ENCODE measurements at regions not wholly inside any gene's neighbourhood (a gene's known extent, or its start where the extent isn't known, plus 50 kb on each side); places are given as distances from the start of the nearest gene placed in this dataset.
A peak's percentile ranks its signal among the peaks of the same experiment; 100 is the strongest.
"Not testable (repeated sequence)": the region's sequence is repeated elsewhere in the genome, so short reads cannot be mapped to it uniquely, and the experiment has no call there.

GRCh38 chr3:78496501-78496900, 1271.3 kb downstream of the ROBO1 start:
- no peak for DNase-seq (ENCODE audit: low read depth in 1 of 2, low spot score in 1 of 2)
- TF ChIP-seq JUND (IDR thresholded peaks at IDR 0.05; ENCODE audit: low read depth): no peak
- in situ Hi-C loops (cut with HindIII; ENCODE audit: low pct_unique_long_range_greater_than_20kb, low sequenced_read_pairs): no loop called here

GRCh38 chr3:78497021-78497420, 1270.8 kb downstream of the ROBO1 start:
- in situ Hi-C loops (cut with HindIII; ENCODE audit: low pct_unique_long_range_greater_than_20kb, low sequenced_read_pairs): no loop called here
- no peak for TF ChIP-seq JUND (IDR thresholded peaks at IDR 0.05; ENCODE audit: low read depth)
- DNase-seq (ENCODE audit: low read depth in 1 of 2, low spot score in 1 of 2): peak in 1 of 2 experiments; percentile 47

GRCh38 chr3:78497767-78498166, 1270.0 kb downstream of the ROBO1 start:
- in situ Hi-C loops (cut with HindIII; ENCODE audit: low pct_unique_long_range_greater_than_20kb, low sequenced_read_pairs): no loop called here
- no peak for TF ChIP-seq JUND (IDR thresholded peaks at IDR 0.05; ENCODE audit: low read depth)
- DNase-seq (ENCODE audit: low read depth in 1 of 2, low spot score in 1 of 2): no peak

- DNase-seq (ENCODE audit: low read depth in 1 of 2, low spot score in 1 of 2): peak in 1 of 2 experiments; percentile 79
- no peak for TF ChIP-seq JUND (IDR thresholded peaks at IDR 0.05; ENCODE audit: low read depth)
- in situ Hi-C loops (cut with HindIII; ENCODE audit: low pct_unique_long_range_greater_than_20kb, low sequenced_read_pairs): no loop called here
These were observed 1261.7 kb downstream of the ROBO1 start for GRCh38 chr3:78506061-78506460.

- peak in 1 of 2 experiments; percentile 79 for DNase-seq (ENCODE audit: low read depth in 1 of 2, low spot score in 1 of 2)
These were observed 1261.1 kb downstream of the ROBO1 start for GRCh38 chr3:78506581-78507195.

GRCh38 chr3:78507196-78507984, 1260.4 kb downstream of the ROBO1 start:
- in situ Hi-C loops (cut with HindIII; ENCODE audit: low pct_unique_long_range_greater_than_20kb, low sequenced_read_pairs): no loop called here
- no peak for TF ChIP-seq JUND (IDR thresholded peaks at IDR 0.05; ENCODE audit: low read depth)
- peak in 1 of 2 experiments; percentile 47 for DNase-seq (ENCODE audit: low read depth in 1 of 2, low spot score in 1 of 2)

More at GRCh38 chr3:78506581-78507195, 1261.1 kb downstream of the ROBO1 start:
- peak; percentile 78 for TF ChIP-seq JUND (IDR thresholded peaks at IDR 0.05; ENCODE audit: low read depth)
- in situ Hi-C loops (cut with HindIII; ENCODE audit: low pct_unique_long_range_greater_than_20kb, low sequenced_read_pairs): no loop called here

DNA sequence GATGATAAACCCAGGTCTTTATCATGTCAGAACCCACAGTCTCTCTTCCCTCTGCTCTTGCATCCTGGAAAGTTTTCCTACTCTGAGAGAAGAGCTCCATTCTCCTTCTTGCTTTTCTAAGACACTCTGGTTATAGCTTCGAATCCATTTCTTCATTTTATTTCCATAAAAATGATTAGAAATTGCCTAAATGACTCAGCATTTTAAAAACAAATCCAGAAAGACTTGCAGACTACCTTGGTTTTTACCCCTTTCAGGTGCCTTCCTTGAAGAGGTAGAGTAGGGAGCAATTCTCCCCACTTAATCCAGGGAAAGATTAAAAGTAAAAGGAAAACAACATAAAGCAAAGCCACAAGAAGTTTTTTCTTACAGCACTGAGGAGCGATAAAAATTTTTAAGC, 1256.0 kb downstream of the ROBO1 start:
- no peak for DNase-seq (ENCODE audit: low read depth in 1 of 2, low spot score in 1 of 2)
- no peak for TF ChIP-seq JUND (IDR thresholded peaks at IDR 0.05; ENCODE audit: low read depth)
- in situ Hi-C loops (cut with HindIII; ENCODE audit: low pct_unique_long_range_greater_than_20kb, low sequenced_read_pairs): no loop called here

DNA sequence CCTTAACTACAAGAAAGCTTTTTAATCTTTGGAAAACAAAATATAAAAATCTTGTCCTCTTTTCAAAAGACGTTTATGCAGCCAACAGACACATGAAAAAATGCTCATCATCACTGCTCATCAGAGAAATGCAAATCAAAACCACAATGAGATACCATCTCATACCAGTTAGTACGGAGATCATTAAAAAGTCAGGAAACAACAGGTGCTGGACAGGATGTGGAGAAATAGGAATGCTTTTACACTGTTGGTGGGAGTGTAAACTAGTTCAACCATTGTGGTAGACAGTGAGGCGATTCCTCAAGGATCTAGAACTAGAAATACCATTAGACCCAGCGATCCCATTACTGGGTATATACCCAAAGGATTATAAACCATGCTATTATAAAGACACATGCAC, 1255.0 kb downstream of the ROBO1 start:
- peak in 1 of 2 experiments; percentile 8 for DNase-seq (ENCODE audit: low read depth in 1 of 2, low spot score in 1 of 2)
- in situ Hi-C loops (cut with HindIII; ENCODE audit: low pct_unique_long_range_greater_than_20kb, low sequenced_read_pairs): not testable (repeated sequence)

DNA sequence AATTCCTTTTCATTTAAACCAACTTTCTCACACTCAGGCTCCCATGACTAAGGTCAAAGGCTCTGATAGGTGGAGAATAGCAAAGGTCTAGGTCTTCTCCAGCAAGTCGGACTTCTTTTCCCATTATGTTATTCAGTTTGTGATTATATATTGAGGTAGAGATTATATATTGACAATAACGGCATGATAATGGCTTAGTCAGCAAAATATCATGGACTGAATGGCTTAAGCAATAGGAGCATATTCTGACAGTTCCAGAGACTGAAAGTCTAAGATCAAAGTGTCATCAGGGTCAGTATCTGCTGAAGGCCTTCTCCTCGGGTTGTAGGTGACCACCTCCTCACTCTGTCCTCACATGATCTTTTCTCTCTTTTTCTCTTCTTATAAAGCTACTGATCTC, 1251.4 kb downstream of the ROBO1 start:
- in situ Hi-C loops (cut with HindIII; ENCODE audit: low pct_unique_long_range_greater_than_20kb, low sequenced_read_pairs): no loop called here
- DNase-seq (ENCODE audit: low read depth in 1 of 2, low spot score in 1 of 2): no peak

GRCh38 chr3:78516937-78517336, 1250.9 kb downstream of the ROBO1 start:
- no peak for DNase-seq (ENCODE audit: low read depth in 1 of 2, low spot score in 1 of 2)
- in situ Hi-C loops (cut with HindIII; ENCODE audit: low pct_unique_long_range_greater_than_20kb, low sequenced_read_pairs): no loop called here
- no peak for TF ChIP-seq JUND (IDR thresholded peaks at IDR 0.05; ENCODE audit: low read depth)

More for the DNA sequence above, 1251.4 kb downstream of the ROBO1 start:
- no peak for TF ChIP-seq JUND (IDR thresholded peaks at IDR 0.05; ENCODE audit: low read depth)

DNA sequence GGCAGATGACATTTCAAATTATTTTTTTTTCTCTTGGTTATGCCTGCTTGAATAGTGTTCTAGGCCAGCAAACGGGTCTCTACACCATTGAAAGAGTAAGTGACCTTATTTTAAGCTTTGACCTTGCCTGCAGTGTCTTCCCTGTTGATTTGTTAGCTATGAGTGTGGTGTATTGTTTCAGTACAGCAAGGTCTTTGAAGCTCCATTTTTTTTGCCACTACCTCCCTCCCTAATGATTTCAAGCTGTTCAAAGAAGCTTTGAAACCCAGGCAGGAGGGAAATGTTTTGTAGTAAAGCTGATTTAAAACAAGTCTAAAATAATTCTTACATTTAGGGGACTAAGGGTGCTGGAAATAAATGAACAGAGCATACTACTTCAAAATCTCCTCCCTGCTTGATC, 1249.8 kb downstream of the ROBO1 start:
- in situ Hi-C loops (cut with HindIII; ENCODE audit: low pct_unique_long_range_greater_than_20kb, low sequenced_read_pairs): no loop called here
- no peak for TF ChIP-seq JUND (IDR thresholded peaks at IDR 0.05; ENCODE audit: low read depth)
- no peak for DNase-seq (ENCODE audit: low read depth in 1 of 2, low spot score in 1 of 2)

GRCh38 chr3:78519281-78519680, 1248.5 kb downstream of the ROBO1 start:
- TF ChIP-seq JUND (IDR thresholded peaks at IDR 0.05; ENCODE audit: low read depth): no peak
- in situ Hi-C loops (cut with HindIII; ENCODE audit: low pct_unique_long_range_greater_than_20kb, low sequenced_read_pairs): no loop called here
- no peak for DNase-seq (ENCODE audit: low read depth in 1 of 2, low spot score in 1 of 2)

GRCh38 chr3:78529601-78530000, 1238.2 kb downstream of the ROBO1 start:
- DNase-seq (ENCODE audit: low read depth in 1 of 2, low spot score in 1 of 2): no peak
- TF ChIP-seq JUND (IDR thresholded peaks at IDR 0.05; ENCODE audit: low read depth): no peak
- in situ Hi-C loops (cut with HindIII; ENCODE audit: low pct_unique_long_range_greater_than_20kb, low sequenced_read_pairs): no loop called here
